HL-60 (cell line): ENCODE measurements at regions not wholly inside any gene's neighbourhood (a gene's known extent, or its start where the extent isn't known, plus 50 kb on each side); places are given as distances from the start of the nearest gene placed in this dataset.

Experiments
- DNase-seq, 2 experiments: peaks; one replicate each; pipeline ENCODE4 v3.0.0-alpha.2; 2010 to 2020; ENCODE audit warnings: low read depth in 1 of 2, low spot score in 1 of 2
- H3K27ac ChIP-seq: fragments of 250-450 bp; sonication (Bioruptor Pico); replicated peaks from 2 replicates; pipeline ENCODE4 v1.5.1; 2020; ENCODE audit warnings: mild to moderate bottlenecking, moderate library complexity
- H3K27me3 ChIP-seq: fragments of 250-450 bp; sonication (Bioruptor Pico); 2 replicates; pipeline ENCODE4 v1.5.1; 2021; ENCODE audit warnings: mild to moderate bottlenecking, moderate library complexity; ENCODE audit not compliant: insufficient read depth, poor library complexity, severe bottlenecking
- H3K4me3 ChIP-seq: replicated peaks from 2 replicates; pipeline ENCODE4 v1.5.1; 2011; ENCODE audit warnings: mild to moderate bottlenecking, control low read depth, low read length; ENCODE audit not compliant: insufficient read depth
- CTCF ChIP-seq: IDR thresholded peaks from one replicate; pipeline ENCODE4 v1.5.1; 2011; ENCODE audit warnings: low read length, control low read depth, inconsistent platforms; ENCODE audit not compliant: insufficient read depth
- GABPA ChIP-seq: IDR thresholded peaks from 2 replicates; pipeline ENCODE4 v1.6.1; 2012; ENCODE audit warnings: low read depth
- POLR2AphosphoS5 ChIP-seq: IDR thresholded peaks from 2 replicates; pipeline ENCODE4 v1.6.1; 2012; ENCODE audit warnings: low read depth
- REST ChIP-seq: IDR thresholded peaks from 2 replicates; pipeline ENCODE4 v1.6.1; 2012; ENCODE audit warnings: low read depth; ENCODE audit not compliant: insufficient replicate concordance
- SPI1 ChIP-seq: IDR thresholded peaks from 2 replicates; pipeline ENCODE4 v1.6.1; 2012; ENCODE audit warnings: low read depth, mild to moderate bottlenecking, borderline replicate concordance

GRCh38 chr13:97559030-97559429 lies 125.1 kb downstream of the RAP2A start:
- no peak overlapping the region for H3K27ac ChIP-seq
- H3K27me3 ChIP-seq = peaks cover 2% of the 10 kb centered on the region
- TF ChIP-seq POLR2AphosphoS5 = no peak
- no peak for TF ChIP-seq CTCF
- no peak for TF ChIP-seq GABPA
- TF ChIP-seq SPI1 = no peak
- no peak for TF ChIP-seq REST
- no peak overlapping the region for H3K4me3 ChIP-seq
- no peak for DNase-seq

- Histone ChIP-seq H3K27me3 (peaks cover 2% of the 10 kb centered on the region), H3K4me3 (no peak overlapping the region), H3K27ac (no peak overlapping the region)
- TF ChIP-seq SPI1 (no peak), GABPA (no peak), REST (no peak), CTCF (no peak), POLR2AphosphoS5 (no peak)
- DNase-seq = no peak
These were observed 126.0 kb downstream of the RAP2A start for GRCh38 chr13:97559981-97560380.

GRCh38 chr13:97561182-97561581 lies 127.2 kb downstream of the RAP2A start:
- Histone ChIP-seq H3K4me3 (no peak overlapping the region), H3K27me3 (peaks cover 2% of the 10 kb centered on the region), H3K27ac (no peak overlapping the region)
- no peak for DNase-seq
- TF ChIP-seq POLR2AphosphoS5 (no peak), CTCF (no peak), GABPA (no peak), REST (no peak), SPI1 (no peak)
